Erythroblast (primary cell): ENCODE measurements at regions not wholly inside any gene's neighbourhood (a gene's known extent, or its start where the extent isn't known, plus 50 kb on each side); places are given as distances from the start of the nearest gene placed in this dataset.

ENCODE experiments used
- GATA1 ChIP-seq: IDR thresholded peaks from 2 replicates; pipeline ENCODE4 v1.6.1; 2011; ENCODE audit warnings: low read depth, mild to moderate bottlenecking, control low read depth, low read length, moderate library complexity
- POLR2A ChIP-seq: IDR thresholded peaks from 2 replicates; pipeline ENCODE4 v1.6.1; 2011; ENCODE audit warnings: mild to moderate bottlenecking, low read length

DNA sequence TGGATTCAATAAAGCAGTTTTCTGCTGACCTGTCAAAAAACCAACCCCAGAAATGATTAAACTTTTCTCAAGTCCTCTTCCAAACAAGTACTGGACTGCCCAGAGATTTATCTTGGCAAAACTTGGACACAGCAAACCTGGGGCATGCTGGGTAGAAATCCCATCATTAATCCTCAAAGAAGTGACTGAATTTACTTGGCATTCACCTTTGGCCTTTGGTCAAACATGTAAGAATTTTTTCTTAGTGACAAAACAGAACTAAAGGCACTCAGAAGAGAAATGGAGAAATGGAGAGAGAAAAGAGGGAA, 248.6 kb upstream of the NREP start:
- TF ChIP-seq POLR2A (no peak), GATA1 (no peak)
